Stimulated activated CD4-positive, alpha-beta T cell treated with anti-CD3 and anti-CD28 coated beads, Interleukin-1b, Interleukin-23, amount 100 ng/mL, for 24 hours (primary cell): ENCODE measurements at regions not wholly inside any gene's neighbourhood (a gene's known extent, or its start where the extent isn't known, plus 50 kb on each side); places are given as distances from the start of the nearest gene placed in this dataset.
"Not testable (repeated sequence)": the region's sequence is repeated elsewhere in the genome, so short reads cannot be mapped to it uniquely, and the experiment has no call there.

ENCODE experiments used
- DNase-seq, 4 experiments: peaks; one replicate each; pipeline ENCODE4 v3.0.0-alpha.2; 2020; ENCODE audit warnings: low read depth in 4 of 4, low spot score in 1 of 4

DNA sequence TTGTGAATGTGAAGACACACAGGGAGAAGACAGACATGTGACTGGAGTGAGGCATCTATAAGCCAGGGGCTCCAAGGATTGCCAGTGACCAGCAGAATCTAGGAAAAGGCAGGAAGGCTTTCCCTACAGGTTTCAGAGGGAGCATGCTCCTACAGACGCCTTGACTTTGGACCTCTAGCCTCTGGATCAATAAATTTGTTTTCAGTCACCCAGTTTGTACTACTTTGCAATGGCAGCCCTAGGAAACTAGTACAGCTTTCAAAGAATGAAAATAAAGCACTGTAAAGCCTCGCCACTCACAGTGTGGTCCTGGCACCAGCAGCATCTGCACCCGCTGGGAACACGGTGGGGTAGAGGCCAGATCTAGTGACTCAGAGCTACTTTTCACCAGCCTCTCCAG is 510.0 kb downstream of the LTN1 start:
- DNase-seq = no peak

DNA sequence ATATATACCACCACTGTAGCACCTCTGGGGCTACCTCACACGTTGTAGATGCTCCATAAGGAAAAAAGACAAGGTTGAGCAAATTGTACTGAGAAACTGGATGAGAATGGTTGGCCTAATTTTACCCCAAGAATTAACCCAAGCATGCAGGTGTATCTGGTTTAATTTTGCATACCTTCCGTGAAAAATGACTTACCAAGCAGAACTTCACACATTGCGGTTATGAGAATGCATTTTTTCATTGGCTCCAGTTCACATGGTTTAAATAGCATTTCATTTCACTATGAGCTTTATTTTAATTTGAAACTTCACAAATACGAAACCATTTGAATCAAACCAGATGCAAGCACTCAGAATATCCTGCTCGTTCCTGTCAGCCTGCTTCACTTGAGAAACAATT is 512.2 kb downstream of the LTN1 start:
- no peak for DNase-seq

- no peak for DNase-seq
Observed at GRCh38 chr21:28473530-28474220, 519.0 kb downstream of the LTN1 start.

DNA sequence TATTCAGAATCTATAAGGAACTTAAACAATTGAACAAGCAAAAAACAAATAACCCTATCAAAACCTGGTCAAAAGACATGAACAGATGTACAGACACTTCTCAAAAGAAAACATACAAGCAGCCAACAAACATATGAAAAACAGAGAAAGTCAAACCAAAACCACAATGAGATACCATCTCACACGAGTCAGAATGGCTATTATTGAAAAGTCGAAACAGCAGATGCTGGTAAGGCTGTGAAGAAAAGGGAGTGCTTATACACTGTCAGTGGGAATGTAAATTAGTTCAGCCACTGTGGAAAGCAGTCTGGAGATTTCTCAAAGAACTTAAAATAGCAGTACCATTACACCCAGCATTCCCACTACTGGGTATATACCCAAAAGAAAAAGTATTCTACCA is 520.1 kb downstream of the LTN1 start:
- not testable (repeated sequence) for DNase-seq

- DNase-seq = no peak
Observed at GRCh38 chr21:28464988-28465387, 527.7 kb downstream of the LTN1 start.

DNA sequence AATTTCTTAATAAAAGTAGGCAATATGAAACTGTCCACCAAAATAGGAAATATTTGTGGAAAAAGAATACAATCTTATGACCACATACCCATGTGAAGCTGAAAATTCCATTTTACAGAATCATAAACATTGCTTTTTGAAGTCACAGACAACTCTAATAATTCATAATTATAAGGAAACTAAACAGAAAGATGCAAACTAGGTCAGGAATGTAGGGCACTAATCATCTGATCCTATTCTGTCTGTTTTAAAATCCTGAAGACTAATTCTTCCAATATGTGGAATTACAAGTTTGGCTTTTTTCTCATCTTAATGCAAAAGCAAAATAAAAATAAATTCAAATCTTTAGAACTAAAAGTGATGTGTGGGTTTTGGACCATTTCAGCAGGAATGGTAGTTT is 528.6 kb downstream of the LTN1 start:
- DNase-seq = no peak

DNA sequence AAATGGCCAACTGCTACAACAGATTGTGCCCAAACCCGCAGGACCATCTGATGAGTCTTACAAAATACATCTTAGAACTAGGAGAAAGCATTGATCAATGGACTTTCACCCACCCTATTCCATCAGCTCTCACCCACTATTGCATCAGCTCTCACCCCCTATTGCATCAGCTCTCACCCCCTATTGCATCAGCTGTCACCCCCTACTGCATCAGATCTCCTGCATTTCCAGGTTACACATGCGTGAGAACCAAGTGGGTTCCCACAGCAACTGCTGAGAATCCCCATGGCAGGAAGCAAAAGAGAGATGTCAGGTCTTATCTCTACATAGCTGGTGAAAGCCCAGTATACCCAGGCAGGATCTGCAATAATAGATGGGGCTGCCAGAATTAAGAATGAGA is 533.5 kb downstream of the LTN1 start:
- no peak for DNase-seq

DNA sequence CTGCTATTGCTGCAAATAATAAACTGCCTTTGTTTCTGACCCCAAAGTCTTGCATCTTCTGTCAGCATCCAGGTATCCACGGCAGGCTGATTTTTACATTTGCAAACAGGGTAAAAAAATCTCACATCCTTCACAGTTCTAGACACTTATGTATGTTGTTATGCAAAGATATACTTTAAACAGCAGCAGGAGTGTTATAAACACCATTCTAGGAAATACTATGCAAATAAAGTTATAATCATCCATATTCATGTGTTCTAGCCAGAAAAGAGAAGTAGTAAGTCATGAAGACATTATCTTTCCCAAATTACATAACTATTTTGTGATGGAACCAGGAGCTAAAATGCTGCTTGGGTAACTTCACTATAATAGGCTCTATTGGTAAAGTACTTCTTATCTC is 534.2 kb downstream of the LTN1 start:
- DNase-seq = no peak

- no peak for DNase-seq
Observed at GRCh38 chr21:28455253-28455600, 537.5 kb downstream of the LTN1 start.

DNA sequence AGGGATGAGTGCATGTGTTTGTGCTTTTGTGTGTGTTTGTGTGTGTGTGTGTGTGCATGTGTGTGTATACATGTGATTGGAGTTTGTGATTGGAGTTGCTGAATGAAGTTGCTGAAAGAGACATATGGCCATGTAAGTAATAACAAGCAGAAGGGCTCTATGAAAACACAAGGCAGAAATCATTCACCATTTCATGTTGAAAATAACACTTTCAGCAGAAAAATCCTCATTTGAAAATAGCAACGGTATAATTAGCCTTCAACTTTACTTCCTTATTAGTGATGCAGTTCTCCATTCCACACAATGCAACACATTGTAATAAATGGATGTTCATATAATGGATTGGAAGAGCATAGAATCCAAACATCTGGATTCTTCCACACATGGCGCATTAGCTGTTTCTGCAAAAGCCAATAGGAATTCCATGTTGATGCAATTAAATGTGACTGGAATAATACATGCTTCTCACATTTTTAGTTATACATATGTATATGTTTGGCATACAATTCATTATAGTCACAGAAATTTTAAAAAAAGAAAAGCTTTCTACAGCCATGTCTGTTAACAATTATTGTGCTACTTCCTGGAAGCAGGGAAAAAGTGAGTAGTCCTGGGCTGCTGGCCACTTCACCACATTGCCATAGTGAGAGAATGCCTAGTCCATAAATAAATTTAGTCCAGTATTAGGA is 538.0 kb downstream of the LTN1 start:
- DNase-seq = no peak

DNA sequence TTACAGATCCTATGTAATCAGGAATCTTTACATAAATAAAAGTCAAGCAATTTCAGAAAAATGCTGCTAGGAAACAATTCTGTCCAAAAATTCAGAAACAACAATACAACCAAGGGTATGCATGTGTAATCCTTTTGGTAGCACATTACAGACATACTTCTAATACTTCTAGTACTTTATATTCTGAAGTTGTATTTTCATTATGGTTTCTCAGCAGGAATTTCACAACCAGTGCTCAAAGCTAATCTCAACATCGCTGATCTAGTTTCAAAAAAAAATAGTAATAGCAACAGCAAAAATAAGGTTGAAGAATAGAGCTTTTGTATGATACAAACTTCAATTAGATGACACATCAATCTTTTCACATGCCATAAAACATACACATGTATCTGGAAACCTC is 545.2 kb downstream of the LTN1 start:
- no peak for DNase-seq

DNA sequence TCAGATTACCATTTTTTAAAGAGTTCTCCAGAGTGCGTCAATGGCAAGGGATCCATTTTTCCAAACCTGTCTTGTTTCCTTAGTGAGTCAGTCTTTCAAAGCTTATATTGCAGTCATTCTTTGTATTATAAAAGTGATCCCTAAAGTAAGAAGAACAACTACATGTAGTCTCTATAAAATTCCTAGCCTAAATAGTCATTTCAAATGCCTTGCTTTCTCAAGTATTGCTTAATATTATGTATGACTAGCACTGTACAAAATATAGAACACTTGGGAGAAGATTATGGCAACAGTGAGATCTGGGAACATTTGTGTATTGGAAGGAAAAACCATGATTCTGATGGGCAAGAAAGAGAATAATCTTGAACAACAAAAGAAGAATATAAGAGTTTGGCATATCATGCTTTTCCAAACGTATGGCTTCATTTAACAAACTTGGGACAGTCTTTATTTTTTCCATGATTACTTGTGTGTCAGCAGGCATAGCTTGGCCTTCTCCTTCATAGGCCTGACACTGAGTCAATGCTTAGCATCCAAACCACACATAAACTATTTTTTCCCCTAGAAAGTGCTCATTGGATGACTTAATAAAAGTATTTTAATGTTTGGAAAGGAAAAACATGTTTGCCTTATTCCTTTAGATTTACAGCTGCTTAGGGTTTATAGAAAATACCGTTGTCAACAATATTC is 547.4 kb downstream of the LTN1 start:
- no peak for DNase-seq

- DNase-seq = no peak
Observed at GRCh38 chr21:28444557-28444956, 548.1 kb downstream of the LTN1 start.

DNA sequence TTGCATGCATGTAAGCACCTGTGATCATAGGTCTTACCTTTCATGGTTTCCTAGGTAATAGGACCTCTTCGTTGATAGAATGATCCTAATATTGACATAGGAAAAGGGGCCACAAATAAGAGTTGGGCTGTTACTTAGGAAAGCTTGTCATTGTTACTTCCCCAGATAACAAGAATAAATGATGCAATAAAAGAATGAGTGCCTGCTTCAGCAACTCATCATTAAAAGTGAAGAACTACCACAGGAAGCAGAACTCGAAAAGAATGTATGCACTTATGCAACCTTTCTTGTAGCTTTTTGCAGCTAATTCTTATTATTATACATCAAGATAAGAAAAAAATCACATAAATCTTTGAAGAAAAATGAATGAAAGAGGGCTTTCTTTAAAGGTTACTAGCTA is 548.6 kb downstream of the LTN1 start:
- no peak for DNase-seq

- no peak for DNase-seq
Observed at GRCh38 chr21:28442624-28443023, 550.1 kb downstream of the LTN1 start.

- DNase-seq = no peak
Observed at GRCh38 chr21:28442085-28442484, 550.6 kb downstream of the LTN1 start.

DNA sequence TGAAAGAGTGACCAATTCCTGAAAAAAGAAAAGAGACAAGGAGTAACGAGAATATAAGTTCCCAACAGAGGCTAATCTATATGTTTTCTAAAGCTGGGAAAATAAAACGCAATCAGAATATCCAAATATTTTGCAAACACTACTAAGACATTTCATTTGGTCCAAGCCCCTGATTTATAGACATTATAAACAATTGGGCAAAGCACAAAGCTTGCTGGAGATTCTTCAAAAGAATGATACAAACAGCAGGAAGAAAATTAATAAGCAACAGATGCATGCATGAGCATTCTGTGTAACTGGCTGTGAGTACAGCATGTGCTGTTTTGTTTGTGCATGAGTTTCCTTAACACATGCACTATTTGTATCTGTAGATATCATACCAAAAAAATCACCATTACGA is 552.9 kb downstream of the LTN1 start:
- DNase-seq = no peak

- no peak for DNase-seq
Observed at GRCh38 chr21:28439251-28439650, 553.4 kb downstream of the LTN1 start.

- DNase-seq = no peak
Observed at GRCh38 chr21:28437061-28437460, 555.6 kb downstream of the LTN1 start.

- no peak for DNase-seq
Observed at GRCh38 chr21:28436286-28436932, 556.3 kb downstream of the LTN1 start.

DNA sequence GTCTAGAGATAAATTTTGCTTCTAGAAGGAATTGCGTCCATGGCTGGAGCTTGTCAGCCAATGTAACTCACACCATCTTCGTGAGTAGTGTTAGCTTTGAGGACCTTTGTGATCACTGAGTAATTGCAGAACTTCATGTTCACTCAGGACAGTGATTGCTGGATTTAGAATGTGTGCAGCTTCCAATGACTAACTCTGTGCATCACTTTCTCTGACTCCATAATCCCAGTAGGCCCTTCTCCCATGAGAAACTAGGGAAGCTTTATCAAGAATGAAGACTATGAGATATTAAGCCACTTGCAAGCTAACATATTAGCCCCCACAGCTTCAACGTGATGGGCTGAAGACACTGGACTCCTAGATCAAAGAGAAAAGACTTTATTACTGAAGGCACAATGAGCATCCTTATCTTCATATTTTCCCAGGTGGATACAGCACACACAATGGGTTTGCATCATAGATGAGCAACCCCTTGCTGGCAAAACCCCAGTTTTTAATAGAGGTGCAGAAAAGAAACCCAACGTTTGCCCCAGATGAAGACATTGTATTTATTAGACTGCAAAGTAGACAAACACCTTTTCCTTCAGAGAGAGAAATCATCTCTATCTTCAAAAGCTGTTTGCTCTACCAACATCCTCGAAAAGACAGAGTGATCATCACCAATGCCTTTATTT is 561.0 kb downstream of the LTN1 start:
- DNase-seq = no peak

DNA sequence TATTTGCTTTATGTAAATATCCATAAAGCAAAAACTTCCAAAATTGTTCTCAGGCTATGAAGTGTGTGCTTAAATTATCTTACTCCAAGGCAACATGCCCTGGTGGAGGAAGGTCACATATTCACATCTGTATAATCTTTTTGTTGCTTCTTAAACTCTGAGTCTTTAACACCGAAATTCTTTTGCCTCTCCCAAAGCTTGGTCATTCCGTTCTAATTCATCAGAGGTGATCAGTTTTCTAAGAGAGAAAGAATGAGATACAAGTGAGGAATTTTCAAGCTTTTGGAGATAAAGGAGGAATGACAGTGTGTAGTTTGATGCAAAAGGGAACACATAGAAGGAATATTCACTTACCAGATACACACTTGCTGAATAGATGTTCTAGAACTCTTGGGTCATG is 561.7 kb downstream of the LTN1 start:
- DNase-seq = no peak
